Heart left ventricle (tissue), 16 donors: ENCODE measurements at regions not wholly inside any gene's neighbourhood (a gene's known extent, or its start where the extent isn't known, plus 50 kb on each side); places are given as distances from the start of the nearest gene placed in this dataset.

Experiments used
- ATAC-seq, 4 donors: fragments of 200-7000 bp; cut with Tn5 transposase; one replicate each; pipeline ENCODE4 v1.9.1; 2020 to 2022; ENCODE audit warnings: moderate library complexity in 4 of 4, mild to moderate bottlenecking in 3 of 4, moderate number of reproducible peaks in 1 of 4
- DNase-seq, 5 donors: peaks; one replicate each; pipeline ENCODE4 v3.0.0-alpha.2; 2020
- H3K27ac ChIP-seq, 12 donors: fragments of 200-600 bp; sonication (generic) in 4 of 12; one replicate each; pipeline versions ENCODE4 v1.5.0 to v1.8.0; 2016 to 2022; ENCODE audit warnings: mild to moderate bottlenecking in 2 of 12
- H3K27me3 ChIP-seq, 9 donors: fragments of 200-600 bp; sonication (generic) in 2 of 9; one replicate each; pipeline versions ENCODE4 v1.5.1 to v1.8.0; 2016 to 2022; ENCODE audit warnings: mild to moderate bottlenecking in 3 of 9
- H3K36me3 ChIP-seq, 9 donors: fragments of 200-600 bp; sonication (generic) in 2 of 9; one replicate each; pipeline versions ENCODE4 v1.5.0 to v1.8.0; 2018 to 2022; ENCODE audit warnings: mild to moderate bottlenecking in 2 of 9
- H3K4me1 ChIP-seq, 12 donors: fragments of 200-600 bp; sonication (generic) in 4 of 12; one replicate each; pipeline versions ENCODE4 v1.5.0 to v1.8.0; 2016 to 2022; ENCODE audit warnings: mild to moderate bottlenecking in 3 of 12
- H3K4me3 ChIP-seq, 12 donors: fragments of 200-600 bp; sonication (generic) in 4 of 12; one replicate each; pipeline versions ENCODE4 v1.5.0 to v1.8.0; 2017 to 2022; ENCODE audit warnings: mild to moderate bottlenecking in 9 of 12, moderate library complexity in 4 of 12
- H3K9me3 ChIP-seq, 12 donors: fragments of 200-600 bp; sonication (generic) in 4 of 12; one replicate each; pipeline versions ENCODE4 v1.5.0 to v1.8.0; 2016 to 2022; ENCODE audit warnings: mild to moderate bottlenecking in 1 of 12
- POLR2A ChIP-seq, 2 donors: fragments of 450-650 bp; IDR thresholded peaks; one replicate each; pipeline ENCODE4 v1.6.1; 2017; ENCODE audit warnings: antibody characterized with exemption in 2 of 2, mild to moderate bottlenecking in 2 of 2, moderate library complexity in 2 of 2
- WGBS, 4 donors: extraction: QIAGEN DNeasy Blood & Tissue Kit in 2 of 4; methylation state at CpG; one replicate each; pipeline versions ENCODE4 v1.1.5 to v1.1.7; 2013 to 2018; 5-methylcytosine and 5-hydroxymethylcytosine counted together
- intact Hi-C, 10 donors: fragments of 100-400 bp; cut with DNase I; formaldehyde crosslinking; loops; one replicate each; pipeline versions ENCODE4 v1.11.1 to v1.14.2; 2022
- TF ChIP-seq, protein P1 (sequence below), 12 donors: fragments of 200-600 bp; sonication (generic) in 4 of 12; IDR thresholded peaks; one replicate each; pipeline versions ENCODE4 v1.5.0 to v1.8.0; 2018 to 2022; ENCODE audit warnings: antibody characterized with exemption in 12 of 12, mild to moderate bottlenecking in 5 of 12
- donor health status: ischemic (EF 13 %, LVEDD 7.1; RV severe dilation, severe dysfunction).
- donor health status: healthy with polysubstance abuse.
- donor health status: DM: no; HTN: yes; CAD: no.
- donor health status: DM: no; HTN: no; CAD: no.
- donor health status: ischemic (EF 25% LVEDD 6.9; RV normal size, moderate dysfunction).
- donor health status: ischemic (EF 25% LVEDD 5.7; RV mildly dilated, moderate dysfunction).
- donor health status: healthy.
- donor health status: DM: yes; HTN: yes; CAD: no.
- donor health status: ischemic (EF 35%, LVEDD 5.7; RV mildly dilated, moderate dysfunction).
- donor health status: nonischemic (EF 11% LVEDD 7.7; RV severe dilation, severe dysfunction).
- donor health status: DM: yes; HTN: yes; CAD: no.
- donor health status: PGD.
- donor health status: ischemic (EF 29% LVEDD 5.4; RV normal size, mild dysfunction).
- donor health status: nonischemic (EF 23%, LVEDD 6.1; RV moderate dilation, normal function).

DNA sequence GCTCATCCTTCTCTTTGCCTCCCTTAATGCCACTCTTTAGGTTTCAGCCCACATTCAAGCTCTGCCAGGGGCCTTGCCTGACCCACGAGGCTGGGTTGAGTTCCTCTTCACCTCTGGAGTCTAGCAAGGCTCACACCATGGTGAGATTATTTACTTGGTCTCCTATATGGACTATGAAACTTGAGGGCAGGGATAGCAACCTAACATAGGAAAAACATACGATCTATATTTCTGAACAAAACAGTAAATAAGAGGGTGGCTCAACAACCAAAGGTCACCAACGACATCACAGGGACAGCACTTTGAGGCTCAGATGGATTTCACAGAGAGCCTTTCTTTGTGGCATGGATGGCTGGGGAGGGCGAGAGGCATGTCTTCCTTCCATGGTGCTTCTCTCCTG is 197.0 kb downstream of the MAF start:
- ATAC-seq, result no peak
- no peak for TF ChIP-seq POLR2A (IDR thresholded peaks at IDR 0.05)
- TF ChIP-seq, protein P1, sequence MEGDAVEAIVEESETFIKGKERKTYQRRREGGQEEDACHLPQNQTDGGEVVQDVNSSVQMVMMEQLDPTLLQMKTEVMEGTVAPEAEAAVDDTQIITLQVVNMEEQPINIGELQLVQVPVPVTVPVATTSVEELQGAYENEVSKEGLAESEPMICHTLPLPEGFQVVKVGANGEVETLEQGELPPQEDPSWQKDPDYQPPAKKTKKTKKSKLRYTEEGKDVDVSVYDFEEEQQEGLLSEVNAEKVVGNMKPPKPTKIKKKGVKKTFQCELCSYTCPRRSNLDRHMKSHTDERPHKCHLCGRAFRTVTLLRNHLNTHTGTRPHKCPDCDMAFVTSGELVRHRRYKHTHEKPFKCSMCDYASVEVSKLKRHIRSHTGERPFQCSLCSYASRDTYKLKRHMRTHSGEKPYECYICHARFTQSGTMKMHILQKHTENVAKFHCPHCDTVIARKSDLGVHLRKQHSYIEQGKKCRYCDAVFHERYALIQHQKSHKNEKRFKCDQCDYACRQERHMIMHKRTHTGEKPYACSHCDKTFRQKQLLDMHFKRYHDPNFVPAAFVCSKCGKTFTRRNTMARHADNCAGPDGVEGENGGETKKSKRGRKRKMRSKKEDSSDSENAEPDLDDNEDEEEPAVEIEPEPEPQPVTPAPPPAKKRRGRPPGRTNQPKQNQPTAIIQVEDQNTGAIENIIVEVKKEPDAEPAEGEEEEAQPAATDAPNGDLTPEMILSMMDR (IDR thresholded peaks at IDR 0.05), result no peak
- Histone ChIP-seq H3K4me1 (no peaks in the 10 kb centered on the region), H3K27ac (no peak overlapping the region), H3K9me3 (peaks cover 0 to 8% (median 0%) of the 10 kb centered on the region in 12 donors), H3K36me3 (no peaks in the 10 kb centered on the region), H3K27me3 (no peaks in the 10 kb centered on the region), H3K4me3 (no peak overlapping the region)
- intact Hi-C loops, result no loop called here
- no peak for DNase-seq
- WGBS, 4 donors, result 90 to 95% (median 90%) methylated on average over 4 of the region's 4 CpGs

DNA sequence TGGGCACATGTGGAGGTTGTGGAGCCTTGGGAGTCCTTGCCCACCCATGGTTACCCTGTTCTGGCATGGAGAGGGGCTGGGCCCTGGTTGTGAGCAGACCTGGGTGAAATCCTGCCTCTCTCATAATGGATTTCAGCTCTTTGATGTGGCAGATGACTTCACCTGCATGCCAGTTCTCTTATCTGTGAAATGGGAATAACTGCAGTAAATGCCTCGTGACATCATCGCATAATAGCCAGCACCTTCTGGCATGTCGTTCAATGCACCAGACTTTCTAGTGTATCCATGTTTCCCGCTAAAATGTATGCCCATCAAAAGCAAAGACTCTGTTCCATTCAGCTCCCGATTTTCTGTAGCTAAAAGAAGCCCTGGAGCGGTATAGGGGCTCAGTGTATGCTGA is 197.6 kb downstream of the MAF start:
- no peak for ATAC-seq
- DNase-seq, result no peak
- intact Hi-C loops, result no loop called here

DNA sequence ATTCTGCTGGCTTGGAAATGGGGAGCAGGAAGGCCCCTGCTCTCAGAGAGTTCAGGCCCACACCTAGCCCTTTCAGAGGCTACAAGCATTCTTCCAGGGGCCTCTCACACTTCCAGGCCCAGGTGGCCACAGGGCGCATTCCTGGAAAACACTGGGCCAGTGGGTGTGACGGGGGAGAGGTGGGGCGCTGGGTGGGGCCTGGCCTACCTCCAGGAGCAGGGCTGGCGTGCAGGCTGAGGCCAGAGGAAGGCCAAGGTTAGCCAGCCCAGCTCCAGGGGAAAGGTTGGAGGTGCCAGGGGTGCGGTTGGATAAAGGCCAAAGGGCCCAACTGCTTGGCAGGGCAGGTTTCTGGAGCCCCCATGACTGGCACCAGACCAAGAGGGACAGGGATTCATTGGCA is 198.2 kb downstream of the MAF start:
- TF ChIP-seq, protein P1 (IDR thresholded peaks at IDR 0.05), result no peak
- no peak for TF ChIP-seq POLR2A (IDR thresholded peaks at IDR 0.05)
- DNase-seq, result no peak
- 85 to 91% (median 90%) methylated on average over 4 to 5 of the region's 5 CpGs for WGBS, 4 donors

More for the DNA sequence above, 197.6 kb downstream of the MAF start:
- no peaks in the 10 kb centered on the region for H3K27me3 ChIP-seq
- peaks cover 0 to 9% (median 0%) of the 10 kb centered on the region in 12 donors for H3K9me3 ChIP-seq
- H3K4me3 ChIP-seq, result no peak overlapping the region
- H3K36me3 ChIP-seq, result no peaks in the 10 kb centered on the region
- TF ChIP-seq POLR2A (IDR thresholded peaks at IDR 0.05), result no peak
- TF ChIP-seq, protein P1 (IDR thresholded peaks at IDR 0.05), result no peak
- H3K4me1 ChIP-seq, result no peaks in the 10 kb centered on the region
- H3K27ac ChIP-seq, result no peak overlapping the region
- 76 to 88% (median 79%) methylated on average over 6 of the region's 6 CpGs for WGBS, 4 donors

DNA sequence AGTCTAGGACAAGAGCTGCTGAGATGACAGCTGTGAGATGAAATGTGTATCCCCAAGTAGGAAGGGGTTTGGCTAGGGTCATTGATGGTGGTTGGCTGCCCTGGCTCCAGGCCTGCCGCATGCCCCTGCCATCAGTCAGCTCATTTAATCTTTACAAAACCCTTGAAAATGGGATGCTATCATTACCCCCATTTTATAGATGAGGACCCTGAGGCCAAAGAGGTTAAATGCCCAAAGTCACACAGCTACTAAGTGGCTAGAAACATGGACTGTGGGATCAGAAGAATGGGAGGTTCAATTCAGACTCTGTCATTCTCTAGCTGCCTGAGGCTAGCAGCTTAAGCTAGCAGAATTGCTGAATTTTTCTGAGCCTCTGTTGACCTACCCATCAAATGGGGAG is 198.8 kb downstream of the MAF start:
- intact Hi-C loops, result no loop called here
- Histone ChIP-seq H3K27me3 (no peaks in the 10 kb centered on the region), H3K4me1 (no peaks in the 10 kb centered on the region), H3K4me3 (no peak overlapping the region), H3K9me3 (peaks cover 0 to 12% (median 0%) of the 10 kb centered on the region in 12 donors), H3K36me3 (no peaks in the 10 kb centered on the region), H3K27ac (no peak overlapping the region)
- TF ChIP-seq, protein P1 (IDR thresholded peaks at IDR 0.05), result no peak
- TF ChIP-seq POLR2A (IDR thresholded peaks at IDR 0.05), result no peak
- DNase-seq, result no peak
- ATAC-seq, result no peak
- WGBS, 4 donors, result 92 to 100% (median 96%) methylated on average over 1 of the region's 1 CpG

More for the DNA sequence above, 198.2 kb downstream of the MAF start:
- intact Hi-C loops, result no loop called here
- peak in 1 of 4 donors; percentile 16 for ATAC-seq
- H3K4me3 ChIP-seq, result no peak overlapping the region
- H3K36me3 ChIP-seq, result no peaks in the 10 kb centered on the region
- peaks cover 0 to 12% (median 0%) of the 10 kb centered on the region in 12 donors for H3K9me3 ChIP-seq
- H3K27ac ChIP-seq, result no peak overlapping the region
- no peaks in the 10 kb centered on the region for H3K4me1 ChIP-seq
- no peaks in the 10 kb centered on the region for H3K27me3 ChIP-seq
